Transverse colon (tissue), 4 donors: ENCODE measurements at regions not wholly inside any gene's neighbourhood (a gene's known extent, or its start where the extent isn't known, plus 50 kb on each side); places are given as distances from the start of the nearest gene placed in this dataset.

Experiments
- DNase-seq: peaks from one replicate; pipeline ENCODE4 v3.0.0-alpha.2; 2019
- H3K27ac ChIP-seq, 4 donors: fragments of 200-600 bp; sonication (generic); 2 replicates each; pipeline ENCODE4 v1.5.1; 2016 to 2018; ENCODE audit warnings: inconsistent platforms in 4 of 4
- H3K27me3 ChIP-seq: fragments of 200-600 bp; sonication (generic); 2 replicates; pipeline ENCODE4 v1.5.1; 2017; ENCODE audit warnings: inconsistent platforms
- H3K36me3 ChIP-seq, 4 donors: fragments of 200-600 bp; sonication (generic); 2 replicates each; pipeline ENCODE4 v1.5.1; 2017 to 2019; ENCODE audit warnings: inconsistent platforms in 4 of 4
- H3K4me1 ChIP-seq, 4 donors: fragments of 200-600 bp; sonication (generic); 2 replicates each; pipeline ENCODE4 v1.5.1; 2017 to 2020; ENCODE audit warnings: inconsistent platforms in 4 of 4
- H3K4me3 ChIP-seq, 4 donors: fragments of 200-600 bp; sonication (generic); 1 replicate in 1 of 4; 2 replicates in 3 of 4; pipeline versions ENCODE4 v1.5.1 to v1.6.1; 2017 to 2019; ENCODE audit warnings: inconsistent platforms in 4 of 4
- H3K9me3 ChIP-seq, 2 donors: fragments of 200-600 bp; sonication (generic); 2 replicates each; pipeline ENCODE4 v1.5.1; 2017 to 2019; ENCODE audit warnings: inconsistent platforms in 2 of 2
- EP300 ChIP-seq: sonication (generic); formaldehyde crosslinking; IDR thresholded peaks from one replicate; pipeline ENCODE4 v1.6.1; 2017; ENCODE audit warnings: antibody characterized with exemption, low read depth
- POLR2A ChIP-seq: fragments of 450-650 bp; IDR thresholded peaks from one replicate; pipeline ENCODE4 v1.6.1; 2016; ENCODE audit warnings: antibody characterized with exemption, mild to moderate bottlenecking, moderate library complexity
- POLR2AphosphoS5 ChIP-seq, 3 donors: sonication (generic); formaldehyde crosslinking; IDR thresholded peaks; one replicate each; pipeline ENCODE4 v1.6.1; 2016; ENCODE audit warnings: antibody characterized with exemption in 3 of 3
- WGBS, 2 donors: methylation state at CpG; one replicate each; pipeline ENCODE4 v1.1.5; 2018; ENCODE audit warnings: low coverage in 1 of 2; 5-methylcytosine and 5-hydroxymethylcytosine counted together
- in situ Hi-C, 4 donors: fragments of 200-750 bp; cut with MboI; loops; one replicate each; pipeline versions ENCODE4 v1.15.0 to v1.15.1; 2017; ENCODE audit warnings: low sequenced_read_pairs in 3 of 4, low pct_ligation_motif_present in 1 of 4, low pct_unique_long_range_greater_than_20kb in 1 of 4
- intact Hi-C: fragments of 100-400 bp; cut with DNase I; formaldehyde crosslinking; loops from one replicate; pipeline ENCODE4 v1.15.1; 2023; ENCODE audit warnings: low total_unique reads
- TF ChIP-seq, protein P1 (sequence below), 5 experiments: fragments of 200-600 bp in 3 of 5; fragments of 450-650 bp in 2 of 5; sonication (generic) in 3 of 5; IDR thresholded peaks; 1 replicate in 2 of 5; 2 replicates in 3 of 5; pipeline ENCODE4 v1.5.1; 2016 to 2017; ENCODE audit warnings: antibody characterized with exemption in 5 of 5, inconsistent platforms in 3 of 5, mild to moderate bottlenecking in 2 of 5, moderate library complexity in 1 of 5

DNA sequence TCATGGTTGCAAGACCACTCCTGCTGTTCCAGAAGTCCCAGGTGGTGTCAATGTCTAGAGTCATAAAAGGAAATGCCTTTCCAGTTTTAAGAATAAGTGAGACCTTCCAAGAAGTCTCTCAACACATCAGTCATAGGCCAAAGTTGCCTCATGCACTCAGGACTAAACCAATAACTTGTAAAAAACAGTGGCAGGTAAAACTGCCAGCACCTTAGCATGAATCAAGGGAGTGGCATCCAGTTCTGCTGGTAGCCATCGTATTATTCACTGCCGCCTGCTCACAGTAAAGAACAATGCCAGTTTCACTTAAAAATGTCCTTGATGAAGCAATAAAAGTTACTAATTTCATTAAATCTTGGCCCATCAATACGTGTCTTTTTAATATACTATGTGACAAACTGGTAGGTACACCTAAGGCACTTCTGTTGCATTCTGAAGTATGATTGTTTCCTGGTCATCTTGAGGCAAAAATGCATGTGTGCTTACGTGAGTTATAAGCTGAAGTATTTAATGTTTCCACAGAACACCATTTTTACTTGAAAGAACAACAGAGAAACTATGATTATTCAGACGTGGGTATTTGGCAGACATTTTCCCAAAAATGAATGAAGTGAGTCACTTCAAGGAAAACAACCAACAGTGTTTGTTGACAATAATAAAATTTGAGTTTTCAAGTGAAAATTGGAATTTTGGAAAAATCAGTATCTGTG is 125.2 kb upstream of the SNX19 start:
- Histone ChIP-seq H3K4me3 (no peak overlapping the region), H3K27me3 (no peaks in the 10 kb centered on the region), H3K27ac (no peak overlapping the region), H3K36me3 (no peaks in the 10 kb centered on the region), H3K4me1 (no peaks in the 10 kb centered on the region), H3K9me3 (no peaks in the 10 kb centered on the region)
- no peak for DNase-seq
- no peak for TF ChIP-seq POLR2AphosphoS5 (IDR thresholded peaks at IDR 0.05)
- no peak for TF ChIP-seq EP300
- TF ChIP-seq POLR2A, result no peak
- TF ChIP-seq, protein P1, sequence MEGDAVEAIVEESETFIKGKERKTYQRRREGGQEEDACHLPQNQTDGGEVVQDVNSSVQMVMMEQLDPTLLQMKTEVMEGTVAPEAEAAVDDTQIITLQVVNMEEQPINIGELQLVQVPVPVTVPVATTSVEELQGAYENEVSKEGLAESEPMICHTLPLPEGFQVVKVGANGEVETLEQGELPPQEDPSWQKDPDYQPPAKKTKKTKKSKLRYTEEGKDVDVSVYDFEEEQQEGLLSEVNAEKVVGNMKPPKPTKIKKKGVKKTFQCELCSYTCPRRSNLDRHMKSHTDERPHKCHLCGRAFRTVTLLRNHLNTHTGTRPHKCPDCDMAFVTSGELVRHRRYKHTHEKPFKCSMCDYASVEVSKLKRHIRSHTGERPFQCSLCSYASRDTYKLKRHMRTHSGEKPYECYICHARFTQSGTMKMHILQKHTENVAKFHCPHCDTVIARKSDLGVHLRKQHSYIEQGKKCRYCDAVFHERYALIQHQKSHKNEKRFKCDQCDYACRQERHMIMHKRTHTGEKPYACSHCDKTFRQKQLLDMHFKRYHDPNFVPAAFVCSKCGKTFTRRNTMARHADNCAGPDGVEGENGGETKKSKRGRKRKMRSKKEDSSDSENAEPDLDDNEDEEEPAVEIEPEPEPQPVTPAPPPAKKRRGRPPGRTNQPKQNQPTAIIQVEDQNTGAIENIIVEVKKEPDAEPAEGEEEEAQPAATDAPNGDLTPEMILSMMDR (IDR thresholded peaks at IDR 0.05), result no peak
- WGBS, 2 donors, result 41 to 56% methylated on average over 5 of the region's 5 CpGs
- intact Hi-C loops (no loop called here), in situ Hi-C loops (no loop called here)

DNA sequence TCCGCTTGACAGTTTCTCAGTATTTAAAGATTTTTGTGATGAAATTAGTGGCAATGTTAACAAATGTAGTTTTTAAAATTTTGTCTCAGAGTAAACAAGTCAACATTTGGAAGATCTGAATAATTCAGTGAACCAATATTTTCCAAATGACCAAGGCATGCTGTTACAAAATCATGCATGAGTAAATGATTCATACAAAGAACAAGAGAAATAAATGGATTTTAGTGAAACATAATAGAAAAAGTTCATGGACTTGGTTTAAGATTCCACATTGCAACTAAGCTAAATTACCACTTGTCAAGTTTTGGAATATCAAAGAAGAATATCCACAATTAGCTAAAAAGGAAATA is 125.7 kb upstream of the SNX19 start:
- H3K9me3 ChIP-seq, result no peaks in the 10 kb centered on the region
- no peaks in the 10 kb centered on the region for H3K4me1 ChIP-seq
- 39 to 50% methylated on average over 1 of the region's 1 CpG for WGBS, 2 donors
- no peaks in the 10 kb centered on the region for H3K27me3 ChIP-seq
- in situ Hi-C loops (no loop called here), intact Hi-C loops (no loop called here)
- no peak for TF ChIP-seq EP300
- TF ChIP-seq, protein P1 (IDR thresholded peaks at IDR 0.05), result no peak
- no peak for TF ChIP-seq POLR2AphosphoS5 (IDR thresholded peaks at IDR 0.05)
- TF ChIP-seq POLR2A, result no peak
- no peak overlapping the region for H3K27ac ChIP-seq
- no peaks in the 10 kb centered on the region for H3K36me3 ChIP-seq
- H3K4me3 ChIP-seq, result no peak overlapping the region
- no peak for DNase-seq

DNA sequence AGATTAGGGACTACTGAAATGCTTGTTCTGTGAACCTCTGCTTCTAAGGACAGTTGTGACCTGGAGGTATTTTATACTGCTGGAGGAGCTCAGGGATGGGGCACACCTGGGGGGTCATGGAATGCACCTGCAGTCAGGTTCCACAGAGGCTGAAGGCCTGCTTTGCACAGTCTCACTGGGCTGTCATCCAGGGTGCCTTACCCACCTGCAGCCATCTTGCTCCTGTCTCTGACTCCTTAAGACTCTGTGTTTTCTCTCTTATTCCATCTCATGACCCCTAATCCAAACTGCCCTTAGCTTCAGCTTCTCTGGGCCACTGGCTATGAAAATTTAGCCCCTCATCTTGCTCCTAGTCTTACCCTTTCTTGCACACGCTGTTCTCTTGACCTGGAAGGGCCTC is 127.0 kb upstream of the SNX19 start:
- WGBS, 2 donors, result 74 to 78% methylated on average over 1 of the region's 1 CpG
- TF ChIP-seq, protein P1 (IDR thresholded peaks at IDR 0.05), result no peak
- no peak for TF ChIP-seq POLR2AphosphoS5 (IDR thresholded peaks at IDR 0.05)
- no peak for TF ChIP-seq EP300
- TF ChIP-seq POLR2A, result no peak
- no peaks in the 10 kb centered on the region for H3K4me1 ChIP-seq
- H3K27ac ChIP-seq, result no peak overlapping the region
- intact Hi-C loops, result no loop called here
- H3K4me3 ChIP-seq, result no peak overlapping the region
- DNase-seq, result no peak
- in situ Hi-C loops, result no loop called here
- no peaks in the 10 kb centered on the region for H3K27me3 ChIP-seq
- H3K9me3 ChIP-seq, result no peaks in the 10 kb centered on the region
- H3K36me3 ChIP-seq, result no peaks in the 10 kb centered on the region

DNA sequence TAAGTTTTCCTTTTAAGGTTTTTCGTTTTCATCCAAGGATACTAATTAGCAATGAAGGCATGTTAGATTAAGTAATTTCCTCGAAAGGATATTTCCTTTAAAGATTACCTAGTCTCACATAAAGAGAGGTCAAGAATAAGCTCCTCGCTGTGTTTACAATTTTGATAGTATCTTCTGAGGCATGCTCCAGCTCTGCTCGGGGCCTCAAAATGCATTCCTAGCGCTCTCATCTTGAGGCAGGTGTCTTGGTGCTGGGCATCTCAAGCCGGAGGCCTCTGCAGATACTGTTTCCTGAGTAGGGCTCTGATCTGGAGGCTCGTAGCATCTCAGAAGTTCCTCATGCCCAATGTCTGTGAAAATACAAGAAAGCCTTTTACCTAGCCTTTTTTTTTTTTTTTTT is 128.6 kb upstream of the SNX19 start:
- no peak for DNase-seq
- Histone ChIP-seq H3K36me3 (no peaks in the 10 kb centered on the region), H3K9me3 (no peaks in the 10 kb centered on the region), H3K4me3 (no peak overlapping the region), H3K27ac (no peak overlapping the region), H3K27me3 (no peaks in the 10 kb centered on the region), H3K4me1 (no peaks in the 10 kb centered on the region)
- intact Hi-C loops (no loop called here), in situ Hi-C loops (no loop called here)
- 64 to 65% methylated on average over 5 to 7 of the region's 7 CpGs for WGBS, 2 donors
- no peak for TF ChIP-seq POLR2A
- TF ChIP-seq POLR2AphosphoS5 (IDR thresholded peaks at IDR 0.05), result no peak
- no peak for TF ChIP-seq EP300
- TF ChIP-seq, protein P1 (IDR thresholded peaks at IDR 0.05), result no peak
